ENCODE measurements at regions not wholly inside any gene's neighbourhood (a gene's known extent, or its start where the extent isn't known, plus 50 kb on each side); places are given as distances from the start of the nearest gene placed in this dataset.
"Not testable (repeated sequence)": the region's sequence is repeated elsewhere in the genome, so short reads cannot be mapped to it uniquely, and the experiment has no call there.

- no peak for DNase-seq (ENCODE audit: low spot score)
Measured at GRCh38 chr10:34907743-34908430, 92.8 kb upstream of the PARD3 start.

GRCh38 chr10:34906067-34906965 is 91.2 kb upstream of the PARD3 start:
- no peak for DNase-seq (ENCODE audit: low spot score)

GRCh38 chr10:34905200-34905927 is 90.3 kb upstream of the PARD3 start:
- no peak for DNase-seq (ENCODE audit: low spot score)

DNA sequence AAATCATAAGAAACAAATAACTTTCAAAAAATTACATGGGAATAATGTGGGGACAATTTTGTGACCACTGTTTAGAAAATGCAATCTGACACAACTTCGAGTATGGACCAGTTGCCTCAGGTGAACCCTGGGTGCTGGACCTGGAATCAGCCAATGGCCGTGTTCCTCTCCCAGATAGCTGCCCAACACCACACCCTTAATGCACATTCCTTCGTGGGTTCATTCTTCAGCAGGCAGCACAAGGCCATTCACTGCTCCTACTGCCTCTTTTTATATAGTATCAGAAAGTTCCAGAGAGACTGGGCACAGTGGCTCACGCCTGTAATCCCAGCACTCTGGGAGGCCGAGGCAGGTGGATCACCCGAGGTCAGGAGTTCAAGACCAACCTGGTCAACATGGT is 89.1 kb upstream of the PARD3 start:
- no peak for DNase-seq (ENCODE audit: low spot score)

- no peak for DNase-seq (ENCODE audit: low spot score)
Measured at GRCh38 chr10:34899161-34899560, 84.1 kb upstream of the PARD3 start.

- DNase-seq (ENCODE audit: low spot score), result no peak
Measured at GRCh38 chr10:34895977-34896376, 80.9 kb upstream of the PARD3 start.

DNA sequence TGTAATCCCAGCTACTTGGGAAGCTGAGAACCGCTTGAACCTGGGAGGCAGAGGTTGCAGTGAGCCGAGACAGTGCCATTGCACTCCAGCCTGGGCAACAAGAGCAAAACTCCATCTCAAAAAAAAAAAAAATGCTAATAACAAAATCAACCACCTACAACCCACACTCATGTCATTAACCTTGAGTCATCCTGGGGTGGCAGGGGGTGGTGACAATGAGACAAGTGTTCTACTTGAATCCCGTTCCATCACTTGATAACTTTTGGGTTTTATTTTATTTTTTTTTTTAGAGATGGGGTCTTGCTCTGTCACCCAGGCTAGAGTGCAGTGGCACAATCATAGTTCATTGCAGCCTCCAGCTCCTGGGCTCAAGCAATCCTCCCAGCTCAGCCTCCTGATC is 80.0 kb upstream of the PARD3 start:
- DNase-seq (ENCODE audit: low spot score), result not testable (repeated sequence)

GRCh38 chr10:34892521-34892920 is 77.4 kb upstream of the PARD3 start:
- not testable (repeated sequence) for DNase-seq (ENCODE audit: low spot score)

DNA sequence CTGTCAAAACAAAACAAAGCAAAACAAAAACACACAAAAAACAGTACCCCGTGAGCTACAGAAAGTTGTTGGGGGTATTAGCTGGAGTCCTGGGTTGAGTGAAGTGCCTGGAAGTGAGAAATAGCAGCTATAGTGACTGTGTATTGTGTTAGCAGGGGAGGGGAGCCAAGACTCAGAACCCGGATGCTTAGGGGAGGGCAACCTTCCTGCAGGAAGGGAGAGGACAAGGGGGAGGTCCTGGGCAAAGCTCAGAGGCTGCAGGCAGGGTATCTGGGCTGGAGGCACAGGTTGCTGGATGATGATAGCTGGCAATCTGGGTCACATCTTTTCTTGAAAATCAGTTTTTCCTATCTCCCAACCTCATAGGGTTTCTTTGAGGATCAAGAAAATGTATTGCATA is 75.8 kb upstream of the PARD3 start:
- DNase-seq (ENCODE audit: low spot score), result no peak

DNA sequence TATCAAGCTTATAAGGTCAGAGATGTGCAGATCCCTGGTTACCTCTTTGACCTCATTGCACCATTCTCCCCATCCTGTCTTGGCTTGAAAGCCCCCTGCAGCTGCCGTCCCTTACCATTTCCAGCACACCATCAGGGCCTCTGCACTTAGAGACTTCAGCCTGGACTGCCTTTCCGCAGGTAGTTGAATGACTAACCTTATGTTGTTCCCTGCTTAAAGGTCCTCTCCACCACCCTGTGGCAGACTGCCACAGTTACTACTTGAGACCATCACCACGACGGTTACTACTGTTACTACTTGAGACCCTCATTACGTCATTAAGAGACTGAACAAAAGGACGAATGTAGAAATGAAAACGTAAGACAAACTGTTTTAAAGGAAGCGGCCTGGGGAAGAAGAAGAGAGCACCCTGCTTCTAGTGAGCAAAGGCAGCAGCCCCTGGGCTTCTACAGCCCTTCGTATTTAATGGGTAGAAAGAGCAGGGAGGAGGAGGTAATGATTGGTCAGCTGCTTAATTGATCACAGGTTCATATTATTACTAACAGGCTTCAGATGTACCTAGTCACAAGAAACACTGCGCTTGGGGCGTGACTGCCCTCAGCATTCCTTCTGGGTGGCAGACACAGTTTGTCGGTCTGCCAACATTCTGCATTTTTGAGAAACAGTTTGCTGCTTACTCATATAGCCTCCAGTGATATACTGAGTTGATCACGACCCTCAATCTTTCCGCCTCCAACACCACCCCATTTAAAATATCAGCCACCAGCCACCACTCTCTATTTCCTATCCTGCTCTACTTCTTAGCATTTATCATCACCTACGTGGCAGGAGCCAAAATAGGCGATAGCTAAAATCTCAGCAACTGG is 74.1 kb upstream of the PARD3 start:
- DNase-seq (ENCODE audit: low spot score), result no peak

DNA sequence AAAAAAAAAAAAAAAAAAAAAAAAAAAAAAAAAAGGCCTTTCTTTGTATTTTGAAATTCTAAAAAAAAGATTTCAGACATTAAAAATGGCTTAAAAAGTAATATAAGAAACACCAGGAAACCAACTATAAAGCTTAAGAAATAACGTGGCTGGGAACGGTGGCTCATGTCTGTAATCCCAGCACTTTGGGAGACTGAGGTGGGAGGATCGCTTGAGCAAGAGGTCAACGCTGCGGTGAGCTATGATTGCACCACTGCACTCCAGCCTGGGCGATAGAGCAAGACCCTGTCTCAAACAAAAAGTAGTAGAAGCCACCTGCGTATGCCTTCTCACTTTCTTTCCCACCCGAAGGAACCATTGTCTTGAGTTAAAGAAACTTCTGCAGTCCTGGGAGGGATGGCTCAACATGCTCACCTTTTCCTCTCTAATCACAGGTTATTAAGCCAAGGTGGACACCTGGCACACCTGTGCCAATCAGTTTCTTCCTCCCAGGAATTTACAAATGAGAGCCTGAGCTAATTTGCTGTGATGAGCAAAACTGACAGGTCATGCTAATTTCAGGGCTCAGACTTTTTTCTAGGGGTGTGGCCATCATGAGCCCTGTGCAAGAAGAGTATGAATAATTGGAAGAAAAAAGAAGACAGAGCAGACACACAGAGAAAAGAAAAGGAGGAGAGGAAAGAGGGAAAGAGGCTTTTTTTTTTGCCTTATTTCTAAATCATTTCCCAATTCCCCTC is 72.0 kb upstream of the PARD3 start:
- DNase-seq (ENCODE audit: low spot score), result no peak

DNA sequence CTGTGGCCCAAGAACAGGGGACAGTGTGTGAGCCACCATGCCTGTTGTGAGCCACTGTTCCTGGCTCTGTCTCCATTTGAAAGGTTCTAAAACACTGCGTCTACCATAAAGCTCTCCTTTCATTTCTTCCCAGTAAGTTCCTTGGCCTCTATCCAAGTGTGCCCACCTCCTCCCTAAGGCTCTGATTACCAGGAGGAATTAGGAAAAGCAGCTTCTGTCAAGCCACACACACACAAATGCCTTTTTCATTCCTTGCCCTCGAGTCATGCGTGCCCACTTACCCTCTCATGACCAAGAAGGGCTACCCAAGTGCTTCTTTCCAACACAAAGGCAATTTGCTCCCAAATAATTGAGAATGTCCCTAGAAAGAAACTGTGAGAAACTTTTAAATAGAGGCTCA is 70.8 kb upstream of the PARD3 start:
- no peak for DNase-seq (ENCODE audit: low spot score)

GRCh38 chr10:34885011-34885410 is 69.9 kb upstream of the PARD3 start:
- DNase-seq (ENCODE audit: low spot score), result no peak

DNA sequence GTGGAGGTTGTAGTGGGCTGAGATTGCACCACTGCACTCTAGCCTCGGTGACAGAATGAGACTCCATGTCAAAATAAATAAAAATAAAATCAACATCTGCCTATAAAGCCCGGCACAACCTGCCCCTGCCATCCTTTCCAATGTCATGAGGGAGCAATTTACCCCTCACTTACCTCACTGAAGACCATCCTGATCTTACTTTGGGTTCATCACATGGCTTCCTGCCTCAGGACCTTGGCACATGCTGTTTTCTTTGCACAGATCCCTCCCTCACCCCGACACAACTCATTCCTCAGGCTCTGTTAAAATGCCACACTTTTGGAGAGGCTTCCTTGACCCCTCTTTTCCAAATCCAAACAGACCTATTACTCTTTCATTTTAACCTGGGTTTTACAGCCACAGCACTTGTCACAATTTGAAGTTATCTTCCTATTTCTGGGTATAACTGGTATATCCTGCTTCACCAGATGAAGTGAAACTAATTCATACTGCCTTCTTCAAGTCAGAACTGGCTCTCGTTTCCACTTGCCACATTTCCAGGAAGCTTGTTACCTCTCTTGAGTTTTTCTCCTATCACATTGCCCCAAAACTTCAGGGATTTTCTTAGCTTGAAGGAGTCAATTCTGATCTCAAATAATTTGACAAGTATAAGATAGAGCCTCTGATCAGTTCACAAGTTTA is 69.3 kb upstream of the PARD3 start:
- DNase-seq (ENCODE audit: low spot score), result no peak

DNA sequence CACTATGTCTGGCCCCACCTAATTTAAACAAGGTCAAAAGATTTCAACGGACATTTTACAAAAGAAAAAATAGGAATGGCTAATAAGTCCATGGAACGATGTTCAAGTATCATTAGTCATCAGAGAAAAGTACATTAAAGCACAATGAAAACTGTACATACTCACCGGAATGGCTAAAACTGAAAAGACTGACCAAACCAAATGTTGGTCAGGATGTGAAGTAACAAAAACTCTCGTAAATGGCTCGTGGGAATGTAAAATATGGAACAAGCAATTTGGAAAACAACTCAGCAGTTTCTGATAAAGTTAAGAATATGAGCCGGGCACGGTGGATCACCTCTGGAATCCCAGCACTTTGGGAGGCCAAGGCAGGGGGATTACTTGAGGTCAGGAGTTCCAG is 65.7 kb upstream of the PARD3 start:
- DNase-seq (ENCODE audit: low spot score), result no peak

GRCh38 chr10:34878651-34879050 is 63.6 kb upstream of the PARD3 start:
- DNase-seq (ENCODE audit: low spot score), result not testable (repeated sequence)

DNA sequence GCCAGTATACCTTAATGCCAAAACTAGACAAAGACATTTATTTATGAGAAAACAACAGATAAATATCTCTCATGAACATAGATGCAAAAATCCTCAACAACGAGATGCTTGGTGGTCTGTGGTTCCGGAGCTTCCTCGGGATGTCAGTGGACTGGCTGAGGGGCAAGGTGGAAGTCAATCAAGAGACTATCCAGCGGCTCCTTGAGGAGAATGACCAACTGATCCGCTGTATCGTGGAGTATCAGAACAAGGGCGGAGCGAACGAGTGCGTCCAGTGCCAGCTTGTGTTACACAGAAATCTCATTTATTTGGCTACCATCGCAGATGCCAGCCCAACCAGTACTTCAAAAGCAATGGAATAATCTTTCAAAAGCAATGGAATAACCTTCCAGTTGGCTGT is 60.0 kb upstream of the PARD3 start:
- DNase-seq (ENCODE audit: low spot score), result no peak

DNA sequence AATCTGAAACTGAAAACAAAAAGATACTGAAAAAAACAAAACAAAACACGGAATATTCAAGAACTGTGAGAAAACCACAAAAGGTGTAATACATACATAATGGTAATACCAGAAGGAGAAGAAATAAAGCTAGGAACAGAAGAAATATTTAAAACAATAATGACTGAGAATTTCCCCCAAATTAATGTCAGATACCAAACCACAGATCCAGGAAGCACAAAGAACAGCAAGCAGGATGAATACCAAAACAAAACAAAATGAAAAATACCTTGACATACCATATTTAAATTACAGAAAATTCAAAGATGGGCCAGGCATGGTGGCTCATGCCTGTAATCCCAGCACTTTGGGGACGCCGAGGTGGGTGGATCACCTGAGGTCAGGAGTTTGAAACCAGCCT is 57.7 kb upstream of the PARD3 start:
- DNase-seq (ENCODE audit: low spot score), result no peak

GRCh38 chr10:34869135-34869836 is 54.2 kb upstream of the PARD3 start:
- DNase-seq (ENCODE audit: low spot score), result no peak

DNA sequence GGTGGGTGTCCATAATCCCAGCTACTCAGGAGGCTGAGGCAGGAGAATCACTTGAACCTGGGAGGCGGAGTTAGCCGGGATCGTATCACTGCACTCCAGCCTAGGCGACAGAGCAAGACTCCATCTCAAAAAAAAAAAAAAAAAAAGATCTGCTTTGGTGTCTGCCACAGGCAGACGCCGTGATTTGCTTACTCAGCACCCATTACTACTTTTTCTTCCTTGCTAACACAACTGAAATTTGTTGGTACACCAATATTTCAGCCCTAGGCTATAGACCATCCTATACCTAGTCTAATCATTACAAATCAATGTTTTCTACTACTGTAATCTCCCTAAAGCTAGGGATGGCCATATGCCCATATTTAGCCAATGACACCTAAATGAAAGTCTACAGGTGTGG is 53.5 kb upstream of the PARD3 start:
- DNase-seq (ENCODE audit: low spot score), result no peak

All from pons (tissue), 1 donor.